ENCODE measurements at regions not wholly inside any gene's neighbourhood (a gene's known extent, or its start where the extent isn't known, plus 50 kb on each side); places are given as distances from the start of the nearest gene placed in this dataset.

GRCh38 chr17:54028986-54029580 lies 206.4 kb downstream of the KIF2B start:
- no peak overlapping the region for H3K4me2 ChIP-seq (ENCODE audit: low read length)
- no peaks in the 10 kb centered on the region for H3K27me3 ChIP-seq (ENCODE audit: low read depth, low read length)
- H3K27ac ChIP-seq (ENCODE audit: low read length): no peak overlapping the region
- no peak for TF ChIP-seq EZH2phosphoT487 (IDR thresholded peaks at IDR 0.05; ENCODE audit: low read depth)
- H3K79me2 ChIP-seq (ENCODE audit: low read length): no peaks in the 10 kb centered on the region
- no peaks in the 10 kb centered on the region for H3K9me3 ChIP-seq (ENCODE audit: insufficient read depth, low read length)
- H3K4me3 ChIP-seq (ENCODE audit: low read length): no peak overlapping the region
- H2AFZ ChIP-seq (ENCODE audit: low read depth, low read length): no peak overlapping the region
- no peaks in the 10 kb centered on the region for H3K4me1 ChIP-seq (ENCODE audit: low read length)
- H4K20me1 ChIP-seq (ENCODE audit: insufficient read depth, low read length): no peaks in the 10 kb centered on the region
- no peaks in the 10 kb centered on the region for H3K36me3 ChIP-seq (replicated peaks; ENCODE audit: low read depth, low read length)
- H3K9ac ChIP-seq (ENCODE audit: low read length): no peak overlapping the region

- H3K9me3 ChIP-seq (ENCODE audit: insufficient read depth, low read length): no peaks in the 10 kb centered on the region
- no peaks in the 10 kb centered on the region for H3K27me3 ChIP-seq (ENCODE audit: low read depth, low read length)
- TF ChIP-seq EZH2phosphoT487 (IDR thresholded peaks at IDR 0.05; ENCODE audit: low read depth) (no peak), CTCF (IDR thresholded peaks at IDR 0.05; ENCODE audit: low read depth, low read length) (no peak)
- H3K36me3 ChIP-seq (replicated peaks; ENCODE audit: low read depth, low read length): no peaks in the 10 kb centered on the region
- H3K9ac ChIP-seq (ENCODE audit: low read length): no peak overlapping the region
- H3K4me2 ChIP-seq (ENCODE audit: low read length): no peak overlapping the region
- H3K4me3 ChIP-seq (ENCODE audit: low read length): no peak overlapping the region
- no peaks in the 10 kb centered on the region for H3K79me2 ChIP-seq (ENCODE audit: low read length)
- H3K27ac ChIP-seq (ENCODE audit: low read length): no peak overlapping the region
- H4K20me1 ChIP-seq (ENCODE audit: insufficient read depth, low read length): no peaks in the 10 kb centered on the region
- no peak overlapping the region for H2AFZ ChIP-seq (ENCODE audit: low read depth, low read length)
- H3K4me1 ChIP-seq (ENCODE audit: low read length): no peaks in the 10 kb centered on the region
Observed at GRCh38 chr17:54029986-54030385, 207.3 kb downstream of the KIF2B start.

GRCh38 chr17:54046570-54046969 lies 223.8 kb downstream of the KIF2B start:
- Histone ChIP-seq H3K79me2 (ENCODE audit: low read length) (no peaks in the 10 kb centered on the region), H3K9ac (ENCODE audit: low read length) (no peak overlapping the region)

GRCh38 chr17:54063639-54064038 lies 240.9 kb downstream of the KIF2B start:
- Histone ChIP-seq H3K9ac (ENCODE audit: low read length) (no peak overlapping the region), H3K9me3 (ENCODE audit: insufficient read depth, low read length) (no peaks in the 10 kb centered on the region), H3K4me3 (ENCODE audit: low read length) (no peak overlapping the region), H2AFZ (ENCODE audit: low read depth, low read length) (no peak overlapping the region), H3K4me1 (ENCODE audit: low read length) (no peaks in the 10 kb centered on the region), H4K20me1 (ENCODE audit: insufficient read depth, low read length) (no peaks in the 10 kb centered on the region), H3K27ac (ENCODE audit: low read length) (no peak overlapping the region), H3K4me2 (ENCODE audit: low read length) (no peak overlapping the region), H3K36me3 (replicated peaks; ENCODE audit: low read depth, low read length) (no peaks in the 10 kb centered on the region), H3K27me3 (ENCODE audit: low read depth, low read length) (no peaks in the 10 kb centered on the region), H3K79me2 (ENCODE audit: low read length) (no peaks in the 10 kb centered on the region)
- TF ChIP-seq CTCF (IDR thresholded peaks at IDR 0.05; ENCODE audit: low read depth, low read length) (no peak), EZH2phosphoT487 (IDR thresholded peaks at IDR 0.05; ENCODE audit: low read depth) (no peak)

More at GRCh38 chr17:54046570-54046969, 223.8 kb downstream of the KIF2B start:
- H3K4me2 ChIP-seq (ENCODE audit: low read length): no peak overlapping the region
- no peaks in the 10 kb centered on the region for H3K4me1 ChIP-seq (ENCODE audit: low read length)
- H4K20me1 ChIP-seq (ENCODE audit: insufficient read depth, low read length): no peaks in the 10 kb centered on the region
- no peaks in the 10 kb centered on the region for H3K36me3 ChIP-seq (replicated peaks; ENCODE audit: low read depth, low read length)
- H2AFZ ChIP-seq (ENCODE audit: low read depth, low read length): no peak overlapping the region
- peaks cover 5% of the 10 kb centered on the region; the same call in 1 of the 2 replicates for H3K9me3 ChIP-seq (ENCODE audit: insufficient read depth, low read length)
- no peak overlapping the region for H3K4me3 ChIP-seq (ENCODE audit: low read length)
- TF ChIP-seq CTCF (IDR thresholded peaks at IDR 0.05; ENCODE audit: low read depth, low read length) (no peak), EZH2phosphoT487 (IDR thresholded peaks at IDR 0.05; ENCODE audit: low read depth) (no peak)
- no peak overlapping the region for H3K27ac ChIP-seq (ENCODE audit: low read length)
- no peaks in the 10 kb centered on the region for H3K27me3 ChIP-seq (ENCODE audit: low read depth, low read length)

Data from OCI-LY3 (cell line).